ENCODE measurements at regions not wholly inside any gene's neighbourhood (a gene's known extent, or its start where the extent isn't known, plus 50 kb on each side); places are given as distances from the start of the nearest gene placed in this dataset.

DNA sequence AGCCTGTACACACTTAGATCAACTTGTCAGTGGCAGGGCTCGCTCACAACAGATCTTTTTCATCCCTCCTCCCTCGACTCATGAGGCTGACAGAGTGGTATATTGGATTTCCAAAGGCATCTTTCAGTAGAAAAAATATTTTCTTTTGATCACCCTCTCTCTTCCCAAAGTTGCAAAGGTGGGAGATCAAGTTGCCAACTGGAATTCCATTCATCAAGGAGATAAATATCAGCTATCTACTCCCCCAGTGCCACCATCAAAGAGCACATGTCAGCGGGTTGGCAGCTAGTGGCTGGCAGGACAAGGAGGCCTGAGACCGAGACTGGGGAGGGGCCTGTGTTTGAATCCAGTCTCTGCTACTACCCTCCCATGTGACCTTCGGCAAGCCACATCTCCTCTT lies 539.7 kb upstream of the CDH11 start:
- TF ChIP-seq EZH2 (IDR thresholded peaks at IDR 0.05; ENCODE audit: low read length, unreplicated experiment) (no peak), EZH2phosphoT487 (IDR thresholded peaks at IDR 0.05; ENCODE audit: borderline replicate concordance, low read length) (no peak)
- TF ChIP-seq, protein P1, sequence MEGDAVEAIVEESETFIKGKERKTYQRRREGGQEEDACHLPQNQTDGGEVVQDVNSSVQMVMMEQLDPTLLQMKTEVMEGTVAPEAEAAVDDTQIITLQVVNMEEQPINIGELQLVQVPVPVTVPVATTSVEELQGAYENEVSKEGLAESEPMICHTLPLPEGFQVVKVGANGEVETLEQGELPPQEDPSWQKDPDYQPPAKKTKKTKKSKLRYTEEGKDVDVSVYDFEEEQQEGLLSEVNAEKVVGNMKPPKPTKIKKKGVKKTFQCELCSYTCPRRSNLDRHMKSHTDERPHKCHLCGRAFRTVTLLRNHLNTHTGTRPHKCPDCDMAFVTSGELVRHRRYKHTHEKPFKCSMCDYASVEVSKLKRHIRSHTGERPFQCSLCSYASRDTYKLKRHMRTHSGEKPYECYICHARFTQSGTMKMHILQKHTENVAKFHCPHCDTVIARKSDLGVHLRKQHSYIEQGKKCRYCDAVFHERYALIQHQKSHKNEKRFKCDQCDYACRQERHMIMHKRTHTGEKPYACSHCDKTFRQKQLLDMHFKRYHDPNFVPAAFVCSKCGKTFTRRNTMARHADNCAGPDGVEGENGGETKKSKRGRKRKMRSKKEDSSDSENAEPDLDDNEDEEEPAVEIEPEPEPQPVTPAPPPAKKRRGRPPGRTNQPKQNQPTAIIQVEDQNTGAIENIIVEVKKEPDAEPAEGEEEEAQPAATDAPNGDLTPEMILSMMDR (conservative IDR thresholded peaks at IDR 0.05; ENCODE audit: low read depth, low read length): no peak
